GM18867 (cell line): ENCODE measurements at regions not wholly inside any gene's neighbourhood (a gene's known extent, or its start where the extent isn't known, plus 50 kb on each side); places are given as distances from the start of the nearest gene placed in this dataset.

Experiments
- ATAC-seq: cut with Tn5 transposase; IDR thresholded peaks from one replicate; pipeline ENCODE4 v1.9.1; 2021; ENCODE audit warnings: mild to moderate bottlenecking, moderate library complexity; ENCODE audit not compliant: unreplicated experiment

- no peak for ATAC-seq
Observed at GRCh38 chr9:17846948-17847655, 268.2 kb downstream of the SH3GL2 start.

GRCh38 chr9:17847908-17848307 lies 269.0 kb downstream of the SH3GL2 start:
- ATAC-seq: no peak

GRCh38 chr9:17852108-17852507 lies 273.2 kb downstream of the SH3GL2 start:
- no peak for ATAC-seq

GRCh38 chr9:17854487-17854886 lies 275.6 kb downstream of the SH3GL2 start:
- ATAC-seq: no peak

GRCh38 chr9:17856995-17857394 lies 278.1 kb downstream of the SH3GL2 start:
- no peak for ATAC-seq

- ATAC-seq: no peak
Observed at GRCh38 chr9:17859228-17859627, 280.4 kb downstream of the SH3GL2 start.

GRCh38 chr9:17859987-17860386 lies 281.1 kb downstream of the SH3GL2 start:
- ATAC-seq: no peak

- ATAC-seq: no peak
Observed at GRCh38 chr9:17862101-17862500, 283.2 kb downstream of the SH3GL2 start.

GRCh38 chr9:17862629-17863028 lies 283.8 kb downstream of the SH3GL2 start:
- no peak for ATAC-seq

- peak; percentile 88 for ATAC-seq
Observed at GRCh38 chr9:17863213-17863883, 284.5 kb downstream of the SH3GL2 start.

GRCh38 chr9:17863924-17864323 lies 285.1 kb downstream of the SH3GL2 start:
- ATAC-seq: no peak

- no peak for ATAC-seq
Observed at GRCh38 chr9:17864951-17865350, 286.1 kb downstream of the SH3GL2 start.

- ATAC-seq: no peak
Observed at GRCh38 chr9:17865881-17866280, 287.0 kb downstream of the SH3GL2 start.

- ATAC-seq: no peak
Observed at GRCh38 chr9:17870722-17871121, 291.9 kb downstream of the SH3GL2 start.

- ATAC-seq: peak; percentile 67
Observed at GRCh38 chr9:17871213-17871890, 292.5 kb downstream of the SH3GL2 start.

GRCh38 chr9:17875886-17876285 lies 297.0 kb downstream of the SH3GL2 start:
- ATAC-seq: no peak

GRCh38 chr9:17876687-17877086 lies 297.8 kb downstream of the SH3GL2 start:
- no peak for ATAC-seq

GRCh38 chr9:17878810-17879370 lies 300.0 kb downstream of the SH3GL2 start:
- ATAC-seq: peak; percentile 46

GRCh38 chr9:17881371-17881770 lies 302.5 kb downstream of the SH3GL2 start:
- ATAC-seq: no peak

GRCh38 chr9:17882688-17883594 lies 304.1 kb downstream of the SH3GL2 start:
- ATAC-seq: no peak

- ATAC-seq: no peak
Observed at GRCh38 chr9:17888066-17888465, 309.2 kb downstream of the SH3GL2 start.
